NOMO-1 treated with dmso at 0.1 percent for 144 hours (cell line): ENCODE measurements at regions not wholly inside any gene's neighbourhood (a gene's known extent, or its start where the extent isn't known, plus 50 kb on each side); places are given as distances from the start of the nearest gene placed in this dataset.
"Not testable (repeated sequence)": the region's sequence is repeated elsewhere in the genome, so short reads cannot be mapped to it uniquely, and the experiment has no call there.

ENCODE experiments used
- DNase-seq: peaks from one replicate; lab custom pipeline; 2025; ENCODE audit not compliant: unreplicated experiment; lab: John Stamatoyannopoulos, UW

DNA sequence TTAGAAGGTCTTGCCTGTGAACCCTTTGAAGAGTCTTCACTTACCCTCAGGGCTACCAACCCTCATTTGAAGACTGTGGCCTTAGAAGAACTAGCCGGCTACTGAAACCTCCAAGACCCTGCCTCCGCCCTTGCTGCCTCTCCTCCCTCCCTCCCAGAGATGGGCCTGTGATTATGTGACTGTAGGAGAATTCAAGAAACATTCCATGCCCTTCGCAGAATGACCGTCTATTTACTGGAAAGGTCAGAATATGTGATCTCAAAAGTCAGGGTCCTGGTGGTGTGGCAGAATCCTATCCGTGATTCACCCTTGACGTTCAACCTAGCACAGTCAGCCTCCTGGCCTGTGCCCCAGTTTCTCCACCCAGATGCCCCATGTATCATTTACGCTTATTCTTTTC lies 109.6 kb downstream of the CTNND1 start:
- no peak for DNase-seq

DNA sequence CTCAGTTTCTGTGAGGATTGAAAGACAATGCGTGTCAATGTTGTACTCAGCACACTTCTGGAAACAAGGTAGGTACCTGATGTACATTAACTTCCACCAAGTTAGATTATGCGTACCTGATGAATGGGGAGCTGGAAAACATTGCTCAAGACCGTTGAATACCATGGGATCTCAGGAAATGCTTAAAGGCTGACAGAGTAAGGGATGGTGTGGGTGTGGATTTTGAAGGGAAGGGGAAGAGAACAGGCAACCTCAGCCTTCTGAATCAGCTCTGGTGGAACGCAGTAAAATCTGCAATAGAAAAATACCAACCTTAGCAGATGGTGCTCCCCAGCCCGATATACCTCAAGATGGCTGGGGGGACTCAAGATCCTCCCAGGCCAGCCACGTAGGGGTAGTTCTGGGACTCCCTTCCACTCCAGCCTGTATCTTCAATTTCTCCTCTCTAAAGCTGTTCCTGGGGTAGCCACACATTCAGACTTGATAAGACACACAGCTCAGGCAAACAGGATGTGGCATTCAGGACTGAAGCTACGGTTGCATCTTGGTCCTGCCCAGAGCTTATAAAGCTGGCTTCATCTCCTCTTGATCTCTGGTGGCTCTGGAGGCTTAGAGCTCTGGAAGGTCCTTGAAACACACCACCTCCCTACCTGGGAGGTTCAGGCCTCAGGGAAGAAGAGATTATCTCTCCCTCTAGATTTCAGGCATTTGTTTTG lies 111.8 kb downstream of the CTNND1 start:
- no peak for DNase-seq

- DNase-seq: no peak
Measured at GRCh38 chr11:57874981-57875380, 113.4 kb downstream of the CTNND1 start.

DNA sequence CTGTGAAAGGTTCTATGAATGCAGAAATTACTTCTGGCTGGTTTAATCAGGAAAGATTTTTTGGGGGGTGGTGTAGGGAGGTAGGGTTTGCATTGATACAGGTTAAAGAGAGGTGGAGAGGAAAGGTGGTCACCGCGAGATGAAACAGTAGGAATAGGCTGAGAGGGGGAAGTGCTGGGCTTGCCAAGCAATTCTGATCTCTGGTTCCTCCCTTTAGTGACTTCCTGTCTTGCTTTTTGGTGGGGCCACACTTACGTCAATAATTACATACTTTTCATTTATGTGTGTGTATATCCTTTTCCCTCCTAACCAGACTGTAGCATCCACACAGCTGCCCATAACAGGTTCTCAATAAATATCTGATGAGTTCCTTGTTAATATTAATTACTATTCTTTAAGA lies 120.0 kb downstream of the CTNND1 start:
- peak; percentile 50 for DNase-seq

DNA sequence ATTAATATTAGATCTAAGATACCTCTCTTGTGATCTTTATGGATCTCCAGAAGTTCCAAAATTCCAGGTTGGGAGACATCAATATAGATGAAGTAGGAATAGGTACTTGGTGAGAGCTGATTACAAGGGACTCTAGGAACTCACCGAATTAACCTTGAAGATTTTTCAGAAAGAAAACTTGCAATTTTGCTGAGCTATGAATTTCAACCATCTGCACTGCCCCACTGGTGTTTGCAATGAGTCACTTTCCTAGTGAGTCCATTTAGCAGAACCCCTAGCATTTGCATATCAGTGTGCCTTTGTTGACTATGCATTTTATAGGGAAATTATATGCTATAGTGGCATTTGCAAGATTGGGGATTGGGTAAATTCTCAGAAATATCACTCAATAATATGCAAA lies 122.0 kb downstream of the CTNND1 start:
- no peak for DNase-seq

DNA sequence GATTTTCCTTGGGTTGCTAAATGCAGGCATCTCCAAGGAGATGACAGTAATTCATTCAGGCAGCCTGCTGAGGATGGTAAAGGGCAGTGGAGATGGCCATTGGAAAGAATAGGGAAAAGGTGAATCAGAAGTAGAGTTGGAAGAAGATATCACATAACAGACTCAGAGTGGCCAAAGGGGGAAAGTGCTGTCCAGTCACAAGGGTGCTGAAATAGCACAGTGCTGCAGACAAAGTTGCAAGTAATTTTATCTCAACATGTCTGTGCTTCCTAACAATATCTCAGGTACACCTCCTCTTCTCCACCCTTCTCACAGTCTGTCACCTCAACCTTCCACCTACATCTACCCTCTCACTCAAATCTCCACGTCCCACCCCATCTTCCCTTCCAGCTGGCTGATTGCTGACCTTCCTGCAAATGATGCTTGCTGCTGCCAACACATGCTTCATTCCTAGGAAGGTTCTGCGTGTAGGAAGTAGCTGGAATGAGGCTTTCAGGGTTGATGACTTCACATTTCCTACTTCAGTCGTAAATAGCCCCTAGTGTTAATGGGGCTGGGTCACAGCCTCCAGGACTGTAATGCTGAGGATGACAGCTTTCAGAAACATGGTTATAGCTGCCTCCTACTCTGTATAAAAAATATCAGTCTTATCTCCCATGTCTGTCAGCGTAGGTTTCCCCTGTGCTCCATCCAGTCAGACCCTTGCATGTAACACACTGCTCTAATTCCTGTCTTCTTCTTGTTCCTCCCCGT lies 123.9 kb downstream of the CTNND1 start:
- no peak for DNase-seq

DNA sequence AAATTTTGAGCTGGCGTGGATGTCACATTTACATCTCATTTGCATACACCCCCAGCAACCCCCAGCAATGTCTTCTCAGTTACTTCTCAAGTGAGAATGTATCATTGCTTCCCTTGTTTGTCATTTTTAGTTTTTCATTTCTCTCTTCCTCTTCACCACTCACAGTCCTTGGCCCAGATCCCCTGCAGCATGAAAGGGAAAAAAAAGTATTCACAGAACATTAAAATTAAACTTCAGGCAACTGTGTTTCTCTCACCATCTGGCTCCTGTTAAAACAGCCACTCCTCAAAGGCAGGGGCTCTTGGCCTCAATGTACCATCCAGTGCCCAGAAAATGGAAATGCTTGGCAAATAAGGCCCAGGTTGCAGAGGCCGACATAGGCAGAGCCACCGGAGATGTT lies 126.8 kb downstream of the CTNND1 start:
- DNase-seq: no peak

GRCh38 chr11:57890521-57890920 lies 128.9 kb downstream of the CTNND1 start:
- no peak for DNase-seq

GRCh38 chr11:57893200-57893599 lies 130.5 kb upstream of the OR9Q1 start:
- not testable (repeated sequence) for DNase-seq

GRCh38 chr11:57896361-57897145 lies 127.1 kb upstream of the OR9Q1 start:
- no peak for DNase-seq

GRCh38 chr11:57899378-57899777 lies 124.3 kb upstream of the OR9Q1 start:
- no peak for DNase-seq

GRCh38 chr11:57900320-57900719 lies 123.4 kb upstream of the OR9Q1 start:
- no peak for DNase-seq

- no peak for DNase-seq
Measured at GRCh38 chr11:57901278-57901677, 122.4 kb upstream of the OR9Q1 start.

GRCh38 chr11:57901756-57902155 lies 121.9 kb upstream of the OR9Q1 start:
- DNase-seq: no peak

- DNase-seq: no peak
Measured at GRCh38 chr11:57903011-57903410, 120.7 kb upstream of the OR9Q1 start.

DNA sequence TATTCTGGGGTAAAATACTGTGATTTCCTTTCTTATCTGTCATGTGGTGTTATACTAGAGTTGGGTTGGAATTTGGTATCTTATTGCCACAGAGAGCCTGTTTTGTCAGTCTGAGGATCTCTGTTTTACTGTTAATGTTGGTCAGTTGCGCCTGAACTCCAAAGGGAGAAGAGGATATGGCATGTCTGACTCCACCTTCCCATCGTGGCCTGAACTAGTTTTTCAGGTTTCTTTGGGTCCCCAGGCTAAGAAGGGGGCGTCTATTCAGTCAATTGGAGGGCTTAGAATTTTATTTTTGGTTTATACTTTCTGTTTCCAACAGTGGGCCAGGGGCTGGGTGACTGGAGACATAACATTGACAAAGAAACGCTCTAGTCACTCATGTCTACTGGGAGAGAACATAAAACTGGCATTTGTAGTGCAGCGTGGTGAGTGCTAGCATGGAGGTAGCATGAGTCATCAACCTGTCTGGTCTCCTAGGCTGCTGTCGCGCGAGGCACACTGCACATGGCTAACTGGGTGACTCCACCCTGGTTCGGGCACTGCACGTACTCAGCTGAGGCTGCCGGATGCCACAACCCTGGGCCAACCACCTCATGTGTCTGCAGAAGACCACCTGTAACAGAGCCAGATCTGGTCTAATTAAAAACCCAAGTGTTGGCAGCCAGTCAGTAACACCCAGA lies 120.1 kb upstream of the OR9Q1 start:
- no peak for DNase-seq

GRCh38 chr11:57904376-57904775 lies 119.3 kb upstream of the OR9Q1 start:
- no peak for DNase-seq

GRCh38 chr11:57905439-57905838 lies 118.2 kb upstream of the OR9Q1 start:
- DNase-seq: no peak

- DNase-seq: not testable (repeated sequence)
Measured at GRCh38 chr11:57908399-57908798, 115.3 kb upstream of the OR9Q1 start.

GRCh38 chr11:57911522-57911921 lies 112.2 kb upstream of the OR9Q1 start:
- DNase-seq: not testable (repeated sequence)
